H9 (cell line): ENCODE measurements at regions not wholly inside any gene's neighbourhood (a gene's known extent, or its start where the extent isn't known, plus 50 kb on each side); places are given as distances from the start of the nearest gene placed in this dataset.

Source experiments
- DNase-seq: peaks from one replicate; pipeline ENCODE4 v3.0.0-alpha.2; 2017
- H2AFZ ChIP-seq: one replicate; pipeline ENCODE4 v1.6.1; 2013; ENCODE audit warnings: mild to moderate bottlenecking, low read length, control low read depth, moderate library complexity
- H2AK5ac ChIP-seq: 2 replicates; pipeline ENCODE4 v1.6.1; 2013; ENCODE audit warnings: low read length, control low read depth, mixed read lengths; ENCODE audit not compliant: insufficient read length
- H2BK120ac ChIP-seq: one replicate; pipeline ENCODE4 v1.6.1; 2013; ENCODE audit warnings: low read depth, mild to moderate bottlenecking, low read length, control low read depth, inconsistent platforms; ENCODE audit not compliant: poor library complexity, severe bottlenecking
- H2BK12ac ChIP-seq: 2 replicates; pipeline ENCODE4 v1.6.1; 2013; ENCODE audit warnings: low read length, control low read depth, mixed read lengths, low read depth; ENCODE audit not compliant: insufficient read length
- H2BK15ac ChIP-seq: 2 replicates; pipeline ENCODE4 v1.6.1; 2013; ENCODE audit warnings: low read depth, low read length, control low read depth
- H2BK20ac ChIP-seq: one replicate; pipeline ENCODE4 v1.6.1; 2013; ENCODE audit warnings: low read depth, mild to moderate bottlenecking, low read length, control low read depth, inconsistent platforms; ENCODE audit not compliant: poor library complexity, severe bottlenecking
- H2BK5ac ChIP-seq: 2 replicates; pipeline ENCODE4 v1.6.1; 2013; ENCODE audit warnings: low read length, control low read depth, mixed read lengths; ENCODE audit not compliant: insufficient read length
- H3K14ac ChIP-seq: 2 replicates; pipeline ENCODE4 v1.6.1; 2013; ENCODE audit warnings: low read length, control low read depth; ENCODE audit not compliant: insufficient read depth
- H3K18ac ChIP-seq: 2 replicates; pipeline ENCODE4 v1.6.1; 2013; ENCODE audit warnings: low read depth, mild to moderate bottlenecking, mixed read lengths, low read length, control low read depth; ENCODE audit not compliant: insufficient read length
- H3K23ac ChIP-seq: 2 replicates; pipeline ENCODE4 v1.6.1; 2013; ENCODE audit warnings: low read length, control low read depth, mixed read lengths, low read depth; ENCODE audit not compliant: insufficient read length
- H3K23me2 ChIP-seq: 2 replicates; pipeline ENCODE4 v1.6.1; 2013; ENCODE audit warnings: low read depth, mild to moderate bottlenecking, mixed read lengths, low read length, control low read depth; ENCODE audit not compliant: insufficient read length, poor library complexity, severe bottlenecking
- H3K27ac ChIP-seq: 2 replicates; pipeline ENCODE4 v1.5.1; 2013; ENCODE audit warnings: low read length, control low read depth, mixed read lengths, low read depth; ENCODE audit not compliant: insufficient read length
- H3K27me3 ChIP-seq: 2 replicates; pipeline ENCODE4 v1.6.1; 2013; ENCODE audit warnings: low read length, control low read depth, inconsistent platforms; ENCODE audit not compliant: insufficient read depth
- H3K4ac ChIP-seq: 2 replicates; pipeline ENCODE4 v1.6.1; 2013; ENCODE audit warnings: low read depth, mild to moderate bottlenecking, control low read depth, inconsistent platforms, low read length, moderate library complexity
- H3K4me1 ChIP-seq: 2 replicates; pipeline ENCODE4 v1.6.1; 2013; ENCODE audit warnings: low read length, control low read depth, inconsistent platforms; ENCODE audit not compliant: insufficient read depth
- H3K4me2 ChIP-seq: 2 replicates; pipeline ENCODE4 v1.6.1; 2013; ENCODE audit warnings: low read length, control low read depth, mixed read lengths; ENCODE audit not compliant: insufficient read length, insufficient read depth
- H3K56ac ChIP-seq: 2 replicates; pipeline ENCODE4 v1.6.1; 2013; ENCODE audit warnings: low read depth, mild to moderate bottlenecking, mixed read lengths, low read length, control low read depth; ENCODE audit not compliant: insufficient read length
- H3K79me1 ChIP-seq: 2 replicates; pipeline ENCODE4 v1.6.1; 2013; ENCODE audit warnings: low read depth, mild to moderate bottlenecking, moderate library complexity, low read length, control low read depth, inconsistent platforms; ENCODE audit not compliant: insufficient read depth, poor library complexity, severe bottlenecking
- H3K79me2 ChIP-seq: 2 replicates; pipeline ENCODE4 v1.6.1; 2013; ENCODE audit warnings: low read length, control low read depth, inconsistent platforms; ENCODE audit not compliant: insufficient read depth
- H3K9ac ChIP-seq: 2 replicates; pipeline ENCODE4 v1.6.1; 2013; ENCODE audit warnings: low read length, control low read depth, mixed read lengths; ENCODE audit not compliant: insufficient read length; ENCODE audit errors: extremely low read depth
- H3K9me3 ChIP-seq: one replicate; pipeline ENCODE4 v1.6.1; 2013; ENCODE audit warnings: low read depth, low read length, inconsistent platforms; ENCODE audit not compliant: control insufficient read depth
- H3T11ph ChIP-seq: one replicate; pipeline ENCODE4 v1.6.1; 2013; ENCODE audit warnings: mild to moderate bottlenecking, low read length, control low read depth, inconsistent platforms
- H4K20me1 ChIP-seq: one replicate; pipeline ENCODE4 v1.6.1; 2013; ENCODE audit not compliant: control insufficient read depth, insufficient read length, insufficient read depth
- H4K5ac ChIP-seq: 2 replicates; pipeline ENCODE4 v1.6.1; 2013; ENCODE audit warnings: low read depth, mild to moderate bottlenecking, mixed read lengths, low read length, control low read depth; ENCODE audit not compliant: insufficient read length
- H4K8ac ChIP-seq: replicated peaks from 2 replicates; pipeline ENCODE4 v1.6.1; 2013; ENCODE audit warnings: low read length, control low read depth, mixed read lengths, low read depth; ENCODE audit not compliant: insufficient read length
- H4K91ac ChIP-seq: 2 replicates; pipeline ENCODE4 v1.6.1; 2013; ENCODE audit warnings: low read depth, mild to moderate bottlenecking, moderate library complexity, mixed read lengths, low read length, control low read depth; ENCODE audit not compliant: insufficient read length
- H3K27ac Mint-ChIP-seq, 3 experiments: 2 replicates in 2 of 3; 3 replicates in 1 of 3; pipeline ENCODE4 v1.8.0; 2020 to 2021; ENCODE audit warnings: mixed read lengths in 3 of 3, mild to moderate bottlenecking in 1 of 3, moderate library complexity in 1 of 3
- H3K27me3 Mint-ChIP-seq: 2 replicates; pipeline ENCODE4 v1.8.0; 2021; ENCODE audit warnings: low read depth, mild to moderate bottlenecking, moderate library complexity, mixed read lengths
- H3K36me3 Mint-ChIP-seq, 3 experiments: 2 replicates in 2 of 3; 3 replicates in 1 of 3; pipeline ENCODE4 v1.8.0; 2020 to 2021; ENCODE audit warnings: low read depth in 3 of 3, mixed read lengths in 3 of 3; ENCODE audit not compliant: insufficient read depth in 1 of 3
- H3K4me1 Mint-ChIP-seq, 2 experiments: 2 replicates each; pipeline ENCODE4 v1.8.0; 2020; ENCODE audit warnings: mixed read lengths in 2 of 2
- H3K4me3 Mint-ChIP-seq, 2 experiments: 2 replicates in 1 of 2; 3 replicates in 1 of 2; pipeline ENCODE4 v1.8.0; 2020 to 2021; ENCODE audit warnings: mild to moderate bottlenecking in 2 of 2, mixed read lengths in 2 of 2, moderate library complexity in 1 of 2
- H3K9me3 Mint-ChIP-seq, 2 experiments: 2 replicates in 1 of 2; 3 replicates in 1 of 2; pipeline ENCODE4 v1.8.0; 2020; ENCODE audit warnings: mild to moderate bottlenecking in 2 of 2, mixed read lengths in 2 of 2, moderate library complexity in 1 of 2
- CTCF ChIP-seq: fragments of 200-600 bp; sonication (generic); conservative IDR thresholded peaks from 3 replicates; pipeline ENCODE4 v1.8.0; 2021; ENCODE audit warnings: antibody characterized with exemption, mild to moderate bottlenecking
- WGBS: extraction: QIAGEN DNeasy Blood & Tissue Kit; methylation state at CpG from one replicate; pipeline ENCODE4 v1.1.7; 2013; ENCODE audit warnings: missing lambda C conversion rate, low lambda C conversion rate, mixed read lengths; ENCODE audit not compliant: insufficient read length; ENCODE audit errors: extremely low coverage; 5-methylcytosine and 5-hydroxymethylcytosine counted together

- H3K27me3 Mint-ChIP-seq = no peaks in the 10 kb centered on the region
- Histone ChIP-seq H4K8ac (no peak overlapping the region), H3K27me3 (no peaks in the 10 kb centered on the region), H3K27ac (peak overlapping the region; percentile 93), H4K91ac (no peak overlapping the region), H3K79me1 (no peaks in the 10 kb centered on the region), H3K4me2 (no peak overlapping the region), H2BK5ac (no peak overlapping the region), H3K9me3 (no peaks in the 10 kb centered on the region), H3K79me2 (no peaks in the 10 kb centered on the region), H2AFZ (no peak overlapping the region), H2BK12ac (no peak overlapping the region), H2AK5ac (no peak overlapping the region), H3K23me2 (no peaks in the 10 kb centered on the region), H4K5ac (no peak overlapping the region), H3K9ac (no peak overlapping the region), H3T11ph (no peak overlapping the region), H3K56ac (no peak overlapping the region), H3K14ac (no peak overlapping the region), H2BK20ac (no peak overlapping the region), H3K4ac (no peak overlapping the region), H4K20me1 (no peaks in the 10 kb centered on the region), H2BK120ac (no peak overlapping the region), H2BK15ac (no peak overlapping the region), H3K4me1 (no peaks in the 10 kb centered on the region; the same call in 1 of the 2 replicates), H3K23ac (no peak overlapping the region), H3K18ac (no peak overlapping the region)
- H3K4me1 Mint-ChIP-seq = peaks cover 23 to 37% of the 10 kb centered on the region in 2 experiments
- H3K36me3 Mint-ChIP-seq = peaks cover 9 to 37% (median 14%) of the 10 kb centered on the region in 3 experiments
- DNase-seq = peak; percentile 43
- peaks cover 26 to 27% of the 10 kb centered on the region in 2 experiments; a peak in 4 of 5 replicates for H3K9me3 Mint-ChIP-seq
- no peak for TF ChIP-seq CTCF
- peak overlapping the region; percentile 92 to 98 (median 93); a peak in 6 of 7 replicates for H3K27ac Mint-ChIP-seq
- H3K4me3 Mint-ChIP-seq = no peak overlapping the region
- no CpG with 5 or more reads among the region's 3 CpGs for whole genome bisulfite sequencing
Measured at GRCh38 chr14:43754838-43755237, 752.2 kb downstream of the FSCB start.
